H9 (cell line): ENCODE measurements at regions not wholly inside any gene's neighbourhood (a gene's known extent, or its start where the extent isn't known, plus 50 kb on each side); places are given as distances from the start of the nearest gene placed in this dataset.
A peak's percentile ranks its signal among the peaks of the same experiment; 100 is the strongest.

Experiments
- DNase-seq: peaks from one replicate; pipeline ENCODE4 v3.0.0-alpha.2; 2017
- H2AFZ ChIP-seq: one replicate; pipeline ENCODE4 v1.6.1; 2013; ENCODE audit warnings: mild to moderate bottlenecking, low read length, control low read depth, moderate library complexity
- H2AK5ac ChIP-seq: 2 replicates; pipeline ENCODE4 v1.6.1; 2013; ENCODE audit warnings: low read length, control low read depth, mixed read lengths; ENCODE audit not compliant: insufficient read length
- H2BK120ac ChIP-seq: one replicate; pipeline ENCODE4 v1.6.1; 2013; ENCODE audit warnings: low read depth, mild to moderate bottlenecking, low read length, control low read depth, inconsistent platforms; ENCODE audit not compliant: poor library complexity, severe bottlenecking
- H2BK12ac ChIP-seq: 2 replicates; pipeline ENCODE4 v1.6.1; 2013; ENCODE audit warnings: low read length, control low read depth, mixed read lengths, low read depth; ENCODE audit not compliant: insufficient read length
- H2BK15ac ChIP-seq: 2 replicates; pipeline ENCODE4 v1.6.1; 2013; ENCODE audit warnings: low read depth, low read length, control low read depth
- H2BK20ac ChIP-seq: one replicate; pipeline ENCODE4 v1.6.1; 2013; ENCODE audit warnings: low read depth, mild to moderate bottlenecking, low read length, control low read depth, inconsistent platforms; ENCODE audit not compliant: poor library complexity, severe bottlenecking
- H2BK5ac ChIP-seq: 2 replicates; pipeline ENCODE4 v1.6.1; 2013; ENCODE audit warnings: low read length, control low read depth, mixed read lengths; ENCODE audit not compliant: insufficient read length
- H3K14ac ChIP-seq: 2 replicates; pipeline ENCODE4 v1.6.1; 2013; ENCODE audit warnings: low read length, control low read depth; ENCODE audit not compliant: insufficient read depth
- H3K18ac ChIP-seq: 2 replicates; pipeline ENCODE4 v1.6.1; 2013; ENCODE audit warnings: low read depth, mild to moderate bottlenecking, mixed read lengths, low read length, control low read depth; ENCODE audit not compliant: insufficient read length
- H3K23ac ChIP-seq: 2 replicates; pipeline ENCODE4 v1.6.1; 2013; ENCODE audit warnings: low read length, control low read depth, mixed read lengths, low read depth; ENCODE audit not compliant: insufficient read length
- H3K23me2 ChIP-seq: 2 replicates; pipeline ENCODE4 v1.6.1; 2013; ENCODE audit warnings: low read depth, mild to moderate bottlenecking, mixed read lengths, low read length, control low read depth; ENCODE audit not compliant: insufficient read length, poor library complexity, severe bottlenecking
- H3K27ac ChIP-seq: 2 replicates; pipeline ENCODE4 v1.5.1; 2013; ENCODE audit warnings: low read length, control low read depth, mixed read lengths, low read depth; ENCODE audit not compliant: insufficient read length
- H3K27me3 ChIP-seq: 2 replicates; pipeline ENCODE4 v1.6.1; 2013; ENCODE audit warnings: low read length, control low read depth, inconsistent platforms; ENCODE audit not compliant: insufficient read depth
- H3K4ac ChIP-seq: 2 replicates; pipeline ENCODE4 v1.6.1; 2013; ENCODE audit warnings: low read depth, mild to moderate bottlenecking, control low read depth, inconsistent platforms, low read length, moderate library complexity
- H3K4me1 ChIP-seq: 2 replicates; pipeline ENCODE4 v1.6.1; 2013; ENCODE audit warnings: low read length, control low read depth, inconsistent platforms; ENCODE audit not compliant: insufficient read depth
- H3K4me2 ChIP-seq: 2 replicates; pipeline ENCODE4 v1.6.1; 2013; ENCODE audit warnings: low read length, control low read depth, mixed read lengths; ENCODE audit not compliant: insufficient read length, insufficient read depth
- H3K56ac ChIP-seq: 2 replicates; pipeline ENCODE4 v1.6.1; 2013; ENCODE audit warnings: low read depth, mild to moderate bottlenecking, mixed read lengths, low read length, control low read depth; ENCODE audit not compliant: insufficient read length
- H3K79me1 ChIP-seq: 2 replicates; pipeline ENCODE4 v1.6.1; 2013; ENCODE audit warnings: low read depth, mild to moderate bottlenecking, moderate library complexity, low read length, control low read depth, inconsistent platforms; ENCODE audit not compliant: insufficient read depth, poor library complexity, severe bottlenecking
- H3K79me2 ChIP-seq: 2 replicates; pipeline ENCODE4 v1.6.1; 2013; ENCODE audit warnings: low read length, control low read depth, inconsistent platforms; ENCODE audit not compliant: insufficient read depth
- H3K9ac ChIP-seq: 2 replicates; pipeline ENCODE4 v1.6.1; 2013; ENCODE audit warnings: low read length, control low read depth, mixed read lengths; ENCODE audit not compliant: insufficient read length; ENCODE audit errors: extremely low read depth
- H3K9me3 ChIP-seq: one replicate; pipeline ENCODE4 v1.6.1; 2013; ENCODE audit warnings: low read depth, low read length, inconsistent platforms; ENCODE audit not compliant: control insufficient read depth
- H3T11ph ChIP-seq: one replicate; pipeline ENCODE4 v1.6.1; 2013; ENCODE audit warnings: mild to moderate bottlenecking, low read length, control low read depth, inconsistent platforms
- H4K20me1 ChIP-seq: one replicate; pipeline ENCODE4 v1.6.1; 2013; ENCODE audit not compliant: control insufficient read depth, insufficient read length, insufficient read depth
- H4K5ac ChIP-seq: 2 replicates; pipeline ENCODE4 v1.6.1; 2013; ENCODE audit warnings: low read depth, mild to moderate bottlenecking, mixed read lengths, low read length, control low read depth; ENCODE audit not compliant: insufficient read length
- H4K8ac ChIP-seq: replicated peaks from 2 replicates; pipeline ENCODE4 v1.6.1; 2013; ENCODE audit warnings: low read length, control low read depth, mixed read lengths, low read depth; ENCODE audit not compliant: insufficient read length
- H4K91ac ChIP-seq: 2 replicates; pipeline ENCODE4 v1.6.1; 2013; ENCODE audit warnings: low read depth, mild to moderate bottlenecking, moderate library complexity, mixed read lengths, low read length, control low read depth; ENCODE audit not compliant: insufficient read length
- H3K27ac Mint-ChIP-seq, 3 experiments: 2 replicates in 2 of 3; 3 replicates in 1 of 3; pipeline ENCODE4 v1.8.0; 2020 to 2021; ENCODE audit warnings: mixed read lengths in 3 of 3, mild to moderate bottlenecking in 1 of 3, moderate library complexity in 1 of 3
- H3K27me3 Mint-ChIP-seq: 2 replicates; pipeline ENCODE4 v1.8.0; 2021; ENCODE audit warnings: low read depth, mild to moderate bottlenecking, moderate library complexity, mixed read lengths
- H3K36me3 Mint-ChIP-seq, 3 experiments: 2 replicates in 2 of 3; 3 replicates in 1 of 3; pipeline ENCODE4 v1.8.0; 2020 to 2021; ENCODE audit warnings: low read depth in 3 of 3, mixed read lengths in 3 of 3; ENCODE audit not compliant: insufficient read depth in 1 of 3
- H3K4me1 Mint-ChIP-seq, 2 experiments: 2 replicates each; pipeline ENCODE4 v1.8.0; 2020; ENCODE audit warnings: mixed read lengths in 2 of 2
- H3K4me3 Mint-ChIP-seq, 2 experiments: 2 replicates in 1 of 2; 3 replicates in 1 of 2; pipeline ENCODE4 v1.8.0; 2020 to 2021; ENCODE audit warnings: mild to moderate bottlenecking in 2 of 2, mixed read lengths in 2 of 2, moderate library complexity in 1 of 2
- H3K9me3 Mint-ChIP-seq, 2 experiments: 2 replicates in 1 of 2; 3 replicates in 1 of 2; pipeline ENCODE4 v1.8.0; 2020; ENCODE audit warnings: mild to moderate bottlenecking in 2 of 2, mixed read lengths in 2 of 2, moderate library complexity in 1 of 2
- CTCF ChIP-seq: fragments of 200-600 bp; sonication (generic); conservative IDR thresholded peaks from 3 replicates; pipeline ENCODE4 v1.8.0; 2021; ENCODE audit warnings: antibody characterized with exemption, mild to moderate bottlenecking
- WGBS: extraction: QIAGEN DNeasy Blood & Tissue Kit; methylation state at CpG from one replicate; pipeline ENCODE4 v1.1.7; 2013; ENCODE audit warnings: missing lambda C conversion rate, low lambda C conversion rate, mixed read lengths; ENCODE audit not compliant: insufficient read length; ENCODE audit errors: extremely low coverage; 5-methylcytosine and 5-hydroxymethylcytosine counted together

- WGBS, result no CpG with 5 or more reads among the region's 6 CpGs
- no peak overlapping the region for H2BK20ac ChIP-seq
- H3K27me3 ChIP-seq, result no peaks in the 10 kb centered on the region
- no peaks in the 10 kb centered on the region for H3K79me1 ChIP-seq
- H3K27ac ChIP-seq, result no peak overlapping the region
- Mint-ChIP-seq H3K27me3 (peaks cover 41% of the 10 kb centered on the region), H3K4me3 (no peak overlapping the region), H3K4me1 (peaks cover 0 to 3% of the 10 kb centered on the region in 2 experiments; a peak in 1 of 4 replicates), H3K9me3 (peaks cover 3 to 5% of the 10 kb centered on the region in 2 experiments; a peak in 3 of 5 replicates), H3K27ac (no peak overlapping the region), H3K36me3 (no peaks in the 10 kb centered on the region)
- H2BK15ac ChIP-seq, result no peak overlapping the region
- H3K4me2 ChIP-seq, result no peak overlapping the region
- TF ChIP-seq CTCF, result no peak
- no peak overlapping the region for H3K56ac ChIP-seq
- no peaks in the 10 kb centered on the region for H3K23me2 ChIP-seq
- H2BK12ac ChIP-seq, result no peak overlapping the region
- no peak overlapping the region for H2BK5ac ChIP-seq
- no peak overlapping the region for H3K14ac ChIP-seq
- no peaks in the 10 kb centered on the region for H3K9me3 ChIP-seq
- no peak overlapping the region for H3K9ac ChIP-seq
- H3K4ac ChIP-seq, result no peak overlapping the region
- no peak overlapping the region for H2AFZ ChIP-seq
- peak; percentile 5 for DNase-seq
- H3T11ph ChIP-seq, result no peak overlapping the region
- no peak overlapping the region for H4K5ac ChIP-seq
- H4K91ac ChIP-seq, result no peak overlapping the region
- no peak overlapping the region for H2AK5ac ChIP-seq
- no peaks in the 10 kb centered on the region for H3K4me1 ChIP-seq
- no peak overlapping the region for H3K18ac ChIP-seq
- H2BK120ac ChIP-seq, result no peak overlapping the region
- H4K20me1 ChIP-seq, result no peaks in the 10 kb centered on the region
- no peaks in the 10 kb centered on the region for H3K79me2 ChIP-seq
- no peak overlapping the region for H3K23ac ChIP-seq
- H4K8ac ChIP-seq, result no peak overlapping the region
These were observed 249.6 kb downstream of the NSG2 start for GRCh38 chr5:174294891-174295620.
